ENCODE measurements at regions not wholly inside any gene's neighbourhood (a gene's known extent, or its start where the extent isn't known, plus 50 kb on each side); places are given as distances from the start of the nearest gene placed in this dataset.

GRCh38 chr13:73138638-73139491 is 80.1 kb downstream of the KLF5 start:
- H3K27ac ChIP-seq = no peak overlapping the region
- H3K36me3 ChIP-seq = no peaks in the 10 kb centered on the region
- no peaks in the 10 kb centered on the region for H3K4me1 ChIP-seq (ENCODE audit: control insufficient read depth in 1 of 2, low read depth in 2 of 2)
- no peak for TF ChIP-seq CTCF (IDR thresholded peaks at IDR 0.05)
- H3K4me3 ChIP-seq = no peak overlapping the region
- no peak for DNase-seq (ENCODE audit: low spot score)
- no peaks in the 10 kb centered on the region for H3K27me3 ChIP-seq (replicated peaks; ENCODE audit: insufficient read depth)
- no peaks in the 10 kb centered on the region for H3K9me3 ChIP-seq
- ATAC-seq (ENCODE audit: insufficient number of reproducible peaks, low FRiP score, low read depth) = no peak

GRCh38 chr13:73138276-73138637 is 79.5 kb downstream of the KLF5 start:
- no peak for TF ChIP-seq CTCF (IDR thresholded peaks at IDR 0.05)
- ATAC-seq (ENCODE audit: insufficient number of reproducible peaks, low FRiP score, low read depth) = no peak
- no peaks in the 10 kb centered on the region for H3K9me3 ChIP-seq

GRCh38 chr13:73136776-73137175 is 78.0 kb downstream of the KLF5 start:
- Histone ChIP-seq H3K9me3 (no peaks in the 10 kb centered on the region), H3K4me3 (no peak overlapping the region), H3K4me1 (ENCODE audit: control insufficient read depth in 1 of 2, low read depth in 2 of 2) (no peaks in the 10 kb centered on the region), H3K27ac (no peak overlapping the region), H3K27me3 (replicated peaks; ENCODE audit: insufficient read depth) (no peaks in the 10 kb centered on the region), H3K36me3 (no peaks in the 10 kb centered on the region)
- ATAC-seq (ENCODE audit: insufficient number of reproducible peaks, low FRiP score, low read depth) = no peak
- no peak for TF ChIP-seq CTCF (IDR thresholded peaks at IDR 0.05)
- DNase-seq (ENCODE audit: low spot score) = no peak

More at GRCh38 chr13:73138276-73138637, 79.5 kb downstream of the KLF5 start:
- no peak for DNase-seq (ENCODE audit: low spot score)
- no peaks in the 10 kb centered on the region for H3K4me1 ChIP-seq (ENCODE audit: control insufficient read depth in 1 of 2, low read depth in 2 of 2)
- no peaks in the 10 kb centered on the region for H3K36me3 ChIP-seq
- H3K4me3 ChIP-seq = no peak overlapping the region
- H3K27ac ChIP-seq = no peak overlapping the region
- H3K27me3 ChIP-seq (replicated peaks; ENCODE audit: insufficient read depth) = no peaks in the 10 kb centered on the region

- Histone ChIP-seq H3K4me3 (no peak overlapping the region), H3K4me1 (ENCODE audit: control insufficient read depth in 1 of 2, low read depth in 2 of 2) (no peaks in the 10 kb centered on the region), H3K36me3 (no peaks in the 10 kb centered on the region), H3K9me3 (no peaks in the 10 kb centered on the region), H3K27ac (no peak overlapping the region), H3K27me3 (replicated peaks; ENCODE audit: insufficient read depth) (no peaks in the 10 kb centered on the region)
- DNase-seq (ENCODE audit: low spot score) (no peak), ATAC-seq (ENCODE audit: insufficient number of reproducible peaks, low FRiP score, low read depth) (no peak)
- TF ChIP-seq CTCF (IDR thresholded peaks at IDR 0.05) = no peak
Measured at GRCh38 chr13:73133531-73133930, 74.7 kb downstream of the KLF5 start.

DNA sequence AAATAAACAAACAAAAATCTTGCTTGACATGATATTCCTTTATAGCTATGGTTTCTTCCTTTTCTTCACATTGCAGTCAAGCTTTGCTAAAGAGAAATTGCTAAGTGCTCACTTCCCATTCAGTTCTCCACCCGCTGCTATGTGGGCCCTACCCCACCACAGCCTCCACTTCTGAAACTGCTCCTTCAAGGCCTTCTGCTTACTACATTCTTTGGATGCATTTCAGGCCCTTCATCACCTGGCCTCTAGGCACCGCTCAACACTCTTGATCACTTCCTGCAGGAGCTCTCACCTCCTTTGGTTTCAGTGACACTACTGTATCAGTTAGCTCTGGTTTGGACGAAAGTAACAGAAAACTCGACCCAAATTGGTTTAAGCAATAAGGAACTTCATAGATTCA is 72.4 kb downstream of the KLF5 start:
- Histone ChIP-seq H3K4me1 (ENCODE audit: control insufficient read depth in 1 of 2, low read depth in 2 of 2) (no peaks in the 10 kb centered on the region), H3K4me3 (no peak overlapping the region), H3K27ac (no peak overlapping the region), H3K27me3 (replicated peaks; ENCODE audit: insufficient read depth) (no peaks in the 10 kb centered on the region), H3K9me3 (no peaks in the 10 kb centered on the region), H3K36me3 (no peaks in the 10 kb centered on the region)
- no peak for ATAC-seq (ENCODE audit: insufficient number of reproducible peaks, low FRiP score, low read depth)
- TF ChIP-seq CTCF (IDR thresholded peaks at IDR 0.05) = no peak
- DNase-seq (ENCODE audit: low spot score) = no peak
